HCT116 (cell line): ENCODE measurements at regions not wholly inside any gene's neighbourhood (a gene's known extent, or its start where the extent isn't known, plus 50 kb on each side); places are given as distances from the start of the nearest gene placed in this dataset.

Experiments
- CEBPB ChIP-seq: IDR thresholded peaks from 2 replicates; pipeline ENCODE4 v1.6.1; 2012; ENCODE audit warnings: low read depth
- CTCF ChIP-seq, 3 experiments: fragments of 200-600 bp in 1 of 3; sonication (generic) in 1 of 3; IDR thresholded peaks in 2 of 3; conservative IDR thresholded peaks in 1 of 3; 2 replicates each; pipeline ENCODE4 v1.5.1; 2012 to 2017; ENCODE audit warnings: low read depth in 2 of 3, low read length in 2 of 3, antibody characterized with exemption in 1 of 3, borderline replicate concordance in 1 of 3, control low read depth in 1 of 3, mild to moderate bottlenecking in 1 of 3, mixed read lengths in 1 of 3, mixed run types in 1 of 3, moderate library complexity in 1 of 3; ENCODE audit not compliant: insufficient read depth in 1 of 3
- POLR2AphosphoS5 ChIP-seq: IDR thresholded peaks from 2 replicates; pipeline ENCODE4 v1.6.1; 2011; ENCODE audit warnings: mild to moderate bottlenecking, low read depth, low read length, moderate library complexity

GRCh38 chr5:125508225-125508624, 761.8 kb upstream of the ZNF608 start:
- TF ChIP-seq CEBPB (no peak), CTCF (IDR thresholded peaks at IDR 0.05 in 2 of 3, conservative IDR thresholded peaks at IDR 0.05 in 1 of 3; ENCODE audit: borderline replicate concordance in 1 of 3, insufficient read depth in 1 of 3, low read depth in 2 of 3, low read length in 2 of 3) (no peak), POLR2AphosphoS5 (no peak)
